Glutamatergic neuron (in vitro differentiated cells): ENCODE measurements at regions not wholly inside any gene's neighbourhood (a gene's known extent, or its start where the extent isn't known, plus 50 kb on each side); places are given as distances from the start of the nearest gene placed in this dataset.
"Not testable (repeated sequence)": the region's sequence is repeated elsewhere in the genome, so short reads cannot be mapped to it uniquely, and the experiment has no call there.

Source experiments
- DNase-seq: peaks from one replicate; pipeline ENCODE4 v3.0.0; 2022
- H3K27ac Mint-ChIP-seq: one replicate; pipeline ENCODE4 v1.8.0; 2020; ENCODE audit warnings: mild to moderate bottlenecking, mixed read lengths, inconsistent platforms; ENCODE audit not compliant: unreplicated experiment
- H3K27me3 Mint-ChIP-seq: one replicate; pipeline ENCODE4 v1.8.0; 2020; ENCODE audit warnings: mild to moderate bottlenecking, moderate library complexity, mixed read lengths, inconsistent platforms; ENCODE audit not compliant: unreplicated experiment
- H3K36me3 Mint-ChIP-seq: one replicate; pipeline ENCODE4 v1.8.0; 2020; ENCODE audit warnings: mild to moderate bottlenecking, mixed read lengths, inconsistent platforms; ENCODE audit not compliant: unreplicated experiment
- H3K4me1 Mint-ChIP-seq: one replicate; pipeline ENCODE4 v1.8.0; 2020; ENCODE audit warnings: mild to moderate bottlenecking, low read depth, mixed read lengths, inconsistent platforms; ENCODE audit not compliant: unreplicated experiment
- H3K4me3 Mint-ChIP-seq: one replicate; pipeline ENCODE4 v1.8.0; 2020; ENCODE audit warnings: mild to moderate bottlenecking, mixed read lengths, inconsistent platforms; ENCODE audit not compliant: unreplicated experiment
- H3K9me3 Mint-ChIP-seq: one replicate; pipeline ENCODE4 v1.8.0; 2020; ENCODE audit warnings: mild to moderate bottlenecking, moderate library complexity, mixed read lengths, inconsistent platforms; ENCODE audit not compliant: unreplicated experiment
- TF ChIP-seq, protein P1 (sequence below): fragments of 200-600 bp; sonication (generic); IDR thresholded peaks from one replicate; pipeline ENCODE4 v1.5.0; 2021; ENCODE audit not compliant: partially characterized antibody, unreplicated experiment

DNA sequence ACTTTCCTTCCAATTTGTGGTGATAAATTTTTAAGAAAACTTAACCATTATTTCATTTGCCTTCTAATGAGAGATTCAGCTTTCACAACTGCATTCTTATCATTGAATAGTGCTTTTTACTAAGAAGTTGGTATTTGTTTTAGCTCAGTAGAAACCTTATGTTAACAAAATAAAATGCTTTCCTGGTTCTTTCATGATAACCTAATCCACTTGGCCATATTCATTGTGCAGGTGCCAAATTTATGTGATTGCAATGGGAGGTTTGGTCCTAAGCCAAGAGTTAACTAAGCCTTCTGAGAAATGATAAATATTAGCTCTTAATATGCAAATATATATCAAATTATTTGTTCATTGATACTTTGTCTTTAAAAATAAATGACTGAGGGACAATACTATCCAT lies 141.1 kb upstream of the TLE4 start:
- no peak overlapping the region for H3K4me3 Mint-ChIP-seq
- peaks cover 4% of the 10 kb centered on the region for H3K9me3 Mint-ChIP-seq
- no peaks in the 10 kb centered on the region for H3K27me3 Mint-ChIP-seq
- H3K4me1 Mint-ChIP-seq: no peaks in the 10 kb centered on the region
- TF ChIP-seq, protein P1, sequence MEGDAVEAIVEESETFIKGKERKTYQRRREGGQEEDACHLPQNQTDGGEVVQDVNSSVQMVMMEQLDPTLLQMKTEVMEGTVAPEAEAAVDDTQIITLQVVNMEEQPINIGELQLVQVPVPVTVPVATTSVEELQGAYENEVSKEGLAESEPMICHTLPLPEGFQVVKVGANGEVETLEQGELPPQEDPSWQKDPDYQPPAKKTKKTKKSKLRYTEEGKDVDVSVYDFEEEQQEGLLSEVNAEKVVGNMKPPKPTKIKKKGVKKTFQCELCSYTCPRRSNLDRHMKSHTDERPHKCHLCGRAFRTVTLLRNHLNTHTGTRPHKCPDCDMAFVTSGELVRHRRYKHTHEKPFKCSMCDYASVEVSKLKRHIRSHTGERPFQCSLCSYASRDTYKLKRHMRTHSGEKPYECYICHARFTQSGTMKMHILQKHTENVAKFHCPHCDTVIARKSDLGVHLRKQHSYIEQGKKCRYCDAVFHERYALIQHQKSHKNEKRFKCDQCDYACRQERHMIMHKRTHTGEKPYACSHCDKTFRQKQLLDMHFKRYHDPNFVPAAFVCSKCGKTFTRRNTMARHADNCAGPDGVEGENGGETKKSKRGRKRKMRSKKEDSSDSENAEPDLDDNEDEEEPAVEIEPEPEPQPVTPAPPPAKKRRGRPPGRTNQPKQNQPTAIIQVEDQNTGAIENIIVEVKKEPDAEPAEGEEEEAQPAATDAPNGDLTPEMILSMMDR: no peak
- DNase-seq: no peak
- H3K36me3 Mint-ChIP-seq: peaks cover 11% of the 10 kb centered on the region
- H3K27ac Mint-ChIP-seq: no peak overlapping the region

DNA sequence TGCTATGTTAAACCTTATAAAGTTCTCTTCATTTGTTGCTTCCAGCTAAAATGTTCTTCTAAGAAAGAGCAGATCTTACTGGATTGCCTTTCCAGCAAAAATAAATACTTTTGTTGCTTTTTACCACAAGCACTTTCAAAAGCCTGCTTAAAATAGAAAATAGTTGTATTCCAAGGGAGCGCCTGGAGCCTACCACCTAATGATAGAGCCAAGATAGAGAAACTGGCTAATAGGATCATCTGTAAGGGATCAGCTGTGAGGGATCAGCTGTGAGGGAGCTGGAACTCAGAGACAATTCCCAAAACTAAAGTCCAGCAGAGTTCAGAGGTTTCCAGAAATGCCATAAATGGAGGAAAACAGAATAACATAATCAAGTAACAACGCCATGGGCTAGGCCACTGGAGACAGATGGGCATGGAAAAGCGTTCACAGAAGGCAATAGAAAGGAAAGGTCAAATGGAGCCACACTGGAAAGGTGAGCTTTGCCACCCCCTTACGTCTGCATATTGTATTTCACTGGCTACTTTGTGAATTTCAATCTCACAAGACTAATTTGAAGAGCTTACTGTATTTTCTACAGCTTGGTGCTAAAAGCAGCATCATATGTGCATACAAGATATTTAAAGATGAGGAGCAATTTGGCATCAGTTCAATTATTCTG lies 140.6 kb upstream of the TLE4 start:
- Mint-ChIP-seq H3K36me3 (peaks cover 6% of the 10 kb centered on the region), H3K27me3 (no peaks in the 10 kb centered on the region), H3K4me3 (no peak overlapping the region), H3K27ac (no peak overlapping the region), H3K4me1 (no peaks in the 10 kb centered on the region), H3K9me3 (no peaks in the 10 kb centered on the region)
- TF ChIP-seq, protein P1: no peak
- no peak for DNase-seq

DNA sequence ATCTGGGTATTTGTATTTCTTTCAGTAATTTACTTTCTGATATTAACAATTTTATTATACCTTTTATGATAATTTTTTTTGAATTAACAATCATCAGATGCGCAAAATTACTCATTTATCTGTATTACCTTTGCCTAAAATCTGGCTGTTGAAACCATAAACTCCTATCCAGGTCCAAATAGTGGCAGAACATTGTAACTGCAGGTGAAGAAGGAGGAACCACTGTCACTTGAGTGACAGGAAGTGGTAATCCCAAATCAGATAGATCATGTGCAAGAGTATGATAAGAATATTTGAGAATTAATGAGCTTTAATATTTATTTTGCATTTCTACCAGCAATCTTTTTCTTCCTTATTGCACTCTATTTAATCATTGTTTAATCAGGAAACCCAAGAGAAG lies 139.3 kb upstream of the TLE4 start:
- Mint-ChIP-seq H3K9me3 (no peaks in the 10 kb centered on the region), H3K36me3 (peaks cover under 1% of the 10 kb centered on the region), H3K4me3 (no peak overlapping the region), H3K27me3 (no peaks in the 10 kb centered on the region), H3K27ac (no peak overlapping the region), H3K4me1 (no peaks in the 10 kb centered on the region)
- TF ChIP-seq, protein P1: peak; percentile 13
- no peak for DNase-seq

DNA sequence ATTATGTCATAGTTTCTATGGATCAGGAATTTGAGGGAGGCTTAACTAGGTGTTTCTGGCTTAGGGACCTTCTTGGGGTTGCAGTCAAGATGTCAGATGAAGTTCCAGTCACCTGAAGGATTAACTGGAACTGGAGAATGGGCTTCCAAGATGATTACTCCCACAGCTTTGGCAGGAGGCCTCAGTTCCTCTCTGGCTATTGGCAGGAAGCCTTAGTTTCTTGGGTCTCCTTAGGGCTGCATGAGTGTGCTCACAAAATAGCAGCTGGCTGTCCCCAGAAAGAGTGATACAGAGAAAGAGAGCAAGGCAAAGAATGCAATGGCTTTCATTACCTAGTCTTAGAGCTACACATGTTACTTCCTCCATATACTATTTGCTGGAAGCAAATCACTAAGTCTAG lies 138.1 kb upstream of the TLE4 start:
- Mint-ChIP-seq H3K27ac (no peak overlapping the region), H3K4me1 (no peaks in the 10 kb centered on the region), H3K36me3 (no peaks in the 10 kb centered on the region), H3K9me3 (no peaks in the 10 kb centered on the region), H3K27me3 (no peaks in the 10 kb centered on the region), H3K4me3 (no peak overlapping the region)
- TF ChIP-seq, protein P1: no peak
- DNase-seq: no peak

GRCh38 chr9:79439221-79439620 lies 132.5 kb upstream of the TLE4 start:
- peak overlapping the region; percentile 50 for H3K4me3 Mint-ChIP-seq
- H3K9me3 Mint-ChIP-seq, H3K4me1 Mint-ChIP-seq, H3K36me3 Mint-ChIP-seq, H3K27me3 Mint-ChIP-seq: not testable (repeated sequence)
- DNase-seq: peak; percentile 52
- H3K27ac Mint-ChIP-seq: peak overlapping the region; percentile 38
